ENCODE measurements at regions not wholly inside any gene's neighbourhood (a gene's known extent, or its start where the extent isn't known, plus 50 kb on each side); places are given as distances from the start of the nearest gene placed in this dataset.

- no peak overlapping the region for H3K27ac ChIP-seq
- TF ChIP-seq ZFX (IDR thresholded peaks at IDR 0.05; ENCODE audit: borderline replicate concordance): no peak
Observed at GRCh38 chr12:40451661-40452060, 226.9 kb downstream of the LRRK2 start.

- H3K27ac ChIP-seq: no peak overlapping the region
- TF ChIP-seq ZFX (IDR thresholded peaks at IDR 0.05; ENCODE audit: borderline replicate concordance): no peak
- TF ChIP-seq, protein P1, sequence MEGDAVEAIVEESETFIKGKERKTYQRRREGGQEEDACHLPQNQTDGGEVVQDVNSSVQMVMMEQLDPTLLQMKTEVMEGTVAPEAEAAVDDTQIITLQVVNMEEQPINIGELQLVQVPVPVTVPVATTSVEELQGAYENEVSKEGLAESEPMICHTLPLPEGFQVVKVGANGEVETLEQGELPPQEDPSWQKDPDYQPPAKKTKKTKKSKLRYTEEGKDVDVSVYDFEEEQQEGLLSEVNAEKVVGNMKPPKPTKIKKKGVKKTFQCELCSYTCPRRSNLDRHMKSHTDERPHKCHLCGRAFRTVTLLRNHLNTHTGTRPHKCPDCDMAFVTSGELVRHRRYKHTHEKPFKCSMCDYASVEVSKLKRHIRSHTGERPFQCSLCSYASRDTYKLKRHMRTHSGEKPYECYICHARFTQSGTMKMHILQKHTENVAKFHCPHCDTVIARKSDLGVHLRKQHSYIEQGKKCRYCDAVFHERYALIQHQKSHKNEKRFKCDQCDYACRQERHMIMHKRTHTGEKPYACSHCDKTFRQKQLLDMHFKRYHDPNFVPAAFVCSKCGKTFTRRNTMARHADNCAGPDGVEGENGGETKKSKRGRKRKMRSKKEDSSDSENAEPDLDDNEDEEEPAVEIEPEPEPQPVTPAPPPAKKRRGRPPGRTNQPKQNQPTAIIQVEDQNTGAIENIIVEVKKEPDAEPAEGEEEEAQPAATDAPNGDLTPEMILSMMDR (IDR thresholded peaks at IDR 0.05): no peak
Observed at GRCh38 chr12:40464121-40464520, 228.1 kb upstream of the CNTN1 start.

DNA sequence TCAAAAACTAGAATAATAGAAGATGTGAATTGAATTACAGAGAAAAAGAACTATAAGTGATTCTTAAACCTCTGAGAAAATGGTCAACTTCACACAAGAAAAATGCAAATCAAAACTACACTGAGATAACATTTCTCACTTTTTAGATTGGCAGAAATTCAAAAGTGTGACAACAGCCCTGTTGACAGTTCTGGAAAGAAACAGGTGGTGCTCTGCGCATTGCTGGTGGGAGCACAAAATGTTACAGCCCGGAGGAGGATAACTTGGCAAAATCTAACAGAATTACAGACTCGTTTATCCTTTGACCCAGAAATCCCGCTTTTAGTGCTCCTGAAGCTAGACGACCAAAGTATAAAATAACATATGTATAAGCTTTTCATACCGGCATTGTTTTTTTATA lies 222.5 kb upstream of the CNTN1 start:
- TF ChIP-seq, protein P1 (IDR thresholded peaks at IDR 0.05): no peak
- TF ChIP-seq ZFX (IDR thresholded peaks at IDR 0.05; ENCODE audit: borderline replicate concordance): no peak
- H3K27ac ChIP-seq: no peak overlapping the region

DNA sequence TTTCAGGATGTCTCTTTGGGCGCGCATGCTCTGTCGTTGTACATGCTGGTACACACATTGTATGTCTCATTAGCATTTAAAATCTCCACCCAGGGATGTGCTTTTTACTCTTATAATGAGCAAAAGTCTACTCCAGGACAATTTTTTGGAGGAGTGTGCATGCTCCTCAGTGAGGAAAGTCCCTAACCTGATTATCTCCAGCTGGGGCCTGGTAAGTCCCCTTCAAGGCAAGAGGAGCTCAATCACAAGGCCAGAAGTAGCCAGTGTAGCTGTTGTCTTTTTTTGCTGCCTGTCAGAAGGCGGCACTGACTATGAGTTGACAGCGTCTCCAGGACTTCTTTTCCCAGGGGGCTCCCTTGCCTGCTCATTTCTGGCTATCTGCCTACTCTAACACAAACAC lies 218.3 kb upstream of the CNTN1 start:
- no peak overlapping the region for H3K27ac ChIP-seq
- TF ChIP-seq, protein P1 (IDR thresholded peaks at IDR 0.05): no peak
- TF ChIP-seq ZFX (IDR thresholded peaks at IDR 0.05; ENCODE audit: borderline replicate concordance): no peak

DNA sequence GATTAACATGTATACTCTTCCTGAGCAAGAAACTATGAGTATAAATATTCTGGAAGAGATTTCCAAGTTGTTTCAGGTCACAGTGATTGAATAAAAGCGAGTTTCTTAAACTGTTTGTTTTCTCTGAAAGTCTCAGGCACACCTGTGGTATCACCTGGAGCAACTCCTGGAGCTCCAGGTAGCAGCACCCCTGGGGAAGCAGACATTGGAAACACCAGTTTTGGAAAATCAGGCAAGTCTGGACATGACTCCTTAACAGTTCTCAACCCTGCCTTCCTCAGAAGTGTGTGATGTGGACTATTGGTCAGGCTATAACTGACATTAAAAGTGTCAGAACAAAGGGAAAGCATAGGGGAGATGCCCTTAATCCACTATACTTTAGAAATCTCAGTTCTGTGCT lies 217.6 kb upstream of the CNTN1 start:
- TF ChIP-seq, protein P1 (IDR thresholded peaks at IDR 0.05): no peak
- TF ChIP-seq ZFX (IDR thresholded peaks at IDR 0.05; ENCODE audit: borderline replicate concordance): no peak
- H3K27ac ChIP-seq: no peak overlapping the region

- TF ChIP-seq ZFX (IDR thresholded peaks at IDR 0.05; ENCODE audit: borderline replicate concordance): no peak
- TF ChIP-seq, protein P1 (IDR thresholded peaks at IDR 0.05): no peak
- H3K27ac ChIP-seq: no peak overlapping the region
Observed at GRCh38 chr12:40499856-40500255, 192.4 kb upstream of the CNTN1 start.

GRCh38 chr12:40502322-40502721 lies 189.9 kb upstream of the CNTN1 start:
- no peak overlapping the region for H3K27ac ChIP-seq

GRCh38 chr12:40505327-40505726 lies 186.9 kb upstream of the CNTN1 start:
- no peak overlapping the region for H3K27ac ChIP-seq
- TF ChIP-seq, protein P1 (IDR thresholded peaks at IDR 0.05): no peak
- no peak for TF ChIP-seq ZFX (IDR thresholded peaks at IDR 0.05; ENCODE audit: borderline replicate concordance)

More at GRCh38 chr12:40502322-40502721, 189.9 kb upstream of the CNTN1 start:
- TF ChIP-seq ZFX (IDR thresholded peaks at IDR 0.05; ENCODE audit: borderline replicate concordance): no peak
- TF ChIP-seq, protein P1 (IDR thresholded peaks at IDR 0.05): no peak

Data from 22Rv1 (cell line).